Tibial artery (tissue), 4 donors: ENCODE measurements at regions not wholly inside any gene's neighbourhood (a gene's known extent, or its start where the extent isn't known, plus 50 kb on each side); places are given as distances from the start of the nearest gene placed in this dataset.
"Not testable (repeated sequence)": the region's sequence is repeated elsewhere in the genome, so short reads cannot be mapped to it uniquely, and the experiment has no call there.

ENCODE experiments used
- DNase-seq, 2 donors: peaks; one replicate each; pipeline ENCODE4 v3.0.0-alpha.2; 2019
- H3K27ac ChIP-seq, 2 donors: fragments of 200-600 bp; sonication (generic) in 1 of 2; 1 replicate in 1 of 2; 2 replicates in 1 of 2; pipeline ENCODE4 v1.5.1; 2018 to 2019; ENCODE audit warnings: mild to moderate bottlenecking in 1 of 2
- H3K27me3 ChIP-seq, 2 donors: fragments of 200-600 bp; sonication (generic) in 1 of 2; one replicate each; pipeline versions ENCODE4 v1.5.1 to v1.6.0; 2016 to 2019
- H3K36me3 ChIP-seq, 3 donors: fragments of 200-600 bp; sonication (generic) in 2 of 3; one replicate each; pipeline ENCODE4 v1.5.1; 2016 to 2019; ENCODE audit warnings: mild to moderate bottlenecking in 2 of 3
- H3K4me1 ChIP-seq, 4 donors: fragments of 200-600 bp; sonication (generic) in 2 of 4; 1 replicate in 3 of 4; 2 replicates in 1 of 4; pipeline ENCODE4 v1.5.1; 2016 to 2019
- H3K4me3 ChIP-seq, 2 donors: fragments of 200-600 bp; sonication (generic) in 1 of 2; 1 replicate in 1 of 2; 2 replicates in 1 of 2; pipeline ENCODE4 v1.5.1; 2018 to 2019; ENCODE audit warnings: mild to moderate bottlenecking in 2 of 2
- H3K9me3 ChIP-seq, 3 donors: fragments of 200-600 bp; sonication (generic) in 1 of 3; one replicate each; pipeline ENCODE4 v1.5.1; 2016 to 2019
- CTCF ChIP-seq, 2 experiments: fragments of 200-600 bp in 1 of 2; fragments of 450-650 bp in 1 of 2; IDR thresholded peaks; one replicate each; pipeline ENCODE4 v1.5.1; 2017 to 2019; ENCODE audit warnings: antibody characterized with exemption in 2 of 2, mild to moderate bottlenecking in 1 of 2, moderate library complexity in 1 of 2
- intact Hi-C: fragments of 100-400 bp; cut with DNase I; formaldehyde crosslinking; loops from one replicate; pipeline ENCODE4 v1.15.0; 2023; ENCODE audit warnings: low total_unique reads

- intact Hi-C loops, result no loop called here
- H3K4me3 ChIP-seq, result no peak overlapping the region
- TF ChIP-seq CTCF (IDR thresholded peaks at IDR 0.05), result peak; percentile 21 to 22
- DNase-seq, result no peak
- H3K36me3 ChIP-seq, result no peaks in the 10 kb centered on the region
- no peaks in the 10 kb centered on the region for H3K9me3 ChIP-seq
- H3K27ac ChIP-seq, result no peak overlapping the region
- H3K27me3 ChIP-seq, result no peaks in the 10 kb centered on the region
- no peaks in the 10 kb centered on the region for H3K4me1 ChIP-seq
Measured at GRCh38 chr2:35973132-35973736, 382.3 kb upstream of the CRIM1 start.

DNA sequence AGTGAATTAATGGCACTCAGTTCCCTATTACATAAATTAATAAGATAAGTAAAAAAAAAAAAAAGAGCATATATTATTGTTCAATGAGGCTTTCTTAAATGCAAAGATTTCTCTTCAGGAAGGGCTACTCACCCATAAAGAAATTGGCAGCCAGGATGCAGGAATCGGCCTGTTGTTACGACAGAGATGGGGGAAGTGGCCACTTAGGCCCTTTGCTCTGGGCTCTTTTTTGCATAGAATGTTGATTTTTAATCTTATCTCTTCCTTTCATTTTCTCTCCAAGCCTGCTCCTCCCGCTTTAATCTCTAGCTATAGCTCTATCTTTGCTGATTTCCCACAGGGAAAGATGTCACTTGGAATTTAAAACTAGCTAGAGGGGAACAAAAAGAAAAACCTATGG lies 391.8 kb upstream of the CRIM1 start:
- H3K9me3 ChIP-seq, result peaks cover 0 to 4% (median 0%) of the 10 kb centered on the region in 3 donors
- intact Hi-C loops, result no loop called here
- TF ChIP-seq CTCF (IDR thresholded peaks at IDR 0.05), result no peak

DNA sequence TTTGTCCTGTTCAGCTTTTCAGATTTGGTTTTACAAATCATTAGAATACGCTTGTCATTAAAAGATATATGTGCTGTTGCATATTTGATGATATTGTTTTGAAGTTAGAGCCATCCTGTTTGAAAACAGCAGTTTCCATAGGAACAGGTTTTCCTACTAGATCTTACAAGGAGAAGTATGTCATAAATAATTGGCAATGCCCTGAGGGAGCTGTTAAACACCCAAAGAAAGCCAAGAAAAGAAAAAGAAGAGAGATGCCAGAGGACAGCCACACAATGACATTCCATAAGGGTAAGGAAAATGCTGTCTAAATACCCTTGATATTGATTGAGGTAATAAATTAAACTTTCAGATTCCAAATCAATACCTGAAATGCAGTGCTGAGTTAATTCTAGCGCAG lies 392.2 kb upstream of the CRIM1 start:
- no peak for DNase-seq
- Histone ChIP-seq H3K36me3 (no peaks in the 10 kb centered on the region), H3K27me3 (no peaks in the 10 kb centered on the region), H3K27ac (no peak overlapping the region), H3K4me1 (no peaks in the 10 kb centered on the region), H3K9me3 (peaks cover 0 to 4% (median 0%) of the 10 kb centered on the region in 3 donors), H3K4me3 (no peak overlapping the region)
- intact Hi-C loops, result no loop called here
- TF ChIP-seq CTCF (IDR thresholded peaks at IDR 0.05), result no peak

More for the DNA sequence above, 391.8 kb upstream of the CRIM1 start:
- no peaks in the 10 kb centered on the region for H3K36me3 ChIP-seq
- no peaks in the 10 kb centered on the region for H3K4me1 ChIP-seq
- no peak overlapping the region for H3K4me3 ChIP-seq
- H3K27me3 ChIP-seq, result no peaks in the 10 kb centered on the region
- DNase-seq, result no peak
- H3K27ac ChIP-seq, result no peak overlapping the region

DNA sequence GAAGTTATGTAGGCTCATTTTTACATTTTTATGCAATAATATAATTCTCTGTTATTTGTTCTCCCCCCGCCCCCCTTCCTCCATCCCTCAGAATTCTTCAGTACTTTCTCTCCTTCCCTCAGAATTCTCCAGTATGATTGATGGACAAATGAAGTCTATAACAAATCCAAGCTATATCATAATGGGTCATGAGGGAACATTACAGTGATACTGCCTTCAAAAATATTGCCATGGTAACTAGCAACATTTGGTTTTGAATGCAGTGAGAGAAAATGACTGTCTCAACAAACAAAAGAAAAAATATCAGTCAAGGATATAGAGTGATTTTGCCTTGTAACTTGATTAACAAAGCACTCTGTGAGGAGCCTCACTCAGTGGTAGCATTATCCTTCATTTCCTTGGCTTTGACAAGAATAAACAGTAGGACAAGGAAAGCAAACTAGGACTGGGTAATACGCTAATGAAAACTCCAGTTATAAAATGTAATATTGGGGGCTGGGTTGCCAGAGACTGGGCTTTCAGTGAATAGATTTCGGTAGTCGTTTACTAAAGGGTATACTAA lies 392.9 kb upstream of the CRIM1 start:
- DNase-seq, result no peak
- TF ChIP-seq CTCF (IDR thresholded peaks at IDR 0.05), result no peak
- no peak overlapping the region for H3K4me3 ChIP-seq
- intact Hi-C loops, result no loop called here
- no peaks in the 10 kb centered on the region for H3K36me3 ChIP-seq
- peaks cover 0 to 4% (median 0%) of the 10 kb centered on the region in 3 donors for H3K9me3 ChIP-seq
- no peak overlapping the region for H3K27ac ChIP-seq
- H3K4me1 ChIP-seq, result no peaks in the 10 kb centered on the region
- H3K27me3 ChIP-seq, result no peaks in the 10 kb centered on the region

DNA sequence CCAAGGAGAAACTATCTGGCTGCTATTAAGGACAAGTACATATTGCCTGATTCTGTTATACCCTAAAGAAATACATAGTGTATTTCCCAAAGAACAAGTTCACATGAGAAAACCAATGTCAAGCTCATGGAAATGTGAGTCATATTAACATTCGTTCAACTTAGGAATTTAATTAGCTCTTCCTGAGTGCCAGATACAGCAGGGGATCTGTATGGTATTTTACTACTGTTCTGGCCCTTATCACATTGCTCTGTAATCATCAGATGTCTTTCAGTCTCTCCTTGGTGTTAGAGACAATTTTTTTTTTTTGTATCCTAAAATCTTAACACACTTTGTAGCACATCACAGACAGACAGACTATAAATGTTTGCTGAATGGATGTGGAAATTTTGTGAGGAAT lies 395.0 kb upstream of the CRIM1 start:
- no peaks in the 10 kb centered on the region for H3K27me3 ChIP-seq
- H3K4me3 ChIP-seq, result no peak overlapping the region
- H3K4me1 ChIP-seq, result no peaks in the 10 kb centered on the region
- H3K9me3 ChIP-seq, result peaks cover 0 to 4% (median 0%) of the 10 kb centered on the region in 3 donors
- no peak for TF ChIP-seq CTCF (IDR thresholded peaks at IDR 0.05)
- intact Hi-C loops, result no loop called here
- H3K27ac ChIP-seq, result no peak overlapping the region
- no peak for DNase-seq
- no peaks in the 10 kb centered on the region for H3K36me3 ChIP-seq

GRCh38 chr2:35957053-35957452 lies 398.5 kb upstream of the CRIM1 start:
- H3K36me3 ChIP-seq, DNase-seq, H3K27me3 ChIP-seq, H3K4me3 ChIP-seq, intact Hi-C loops, H3K4me1 ChIP-seq, H3K9me3 ChIP-seq, H3K27ac ChIP-seq: not testable (repeated sequence)
